HUES48 (cell line): ENCODE measurements at regions not wholly inside any gene's neighbourhood (a gene's known extent, or its start where the extent isn't known, plus 50 kb on each side); places are given as distances from the start of the nearest gene placed in this dataset.

ENCODE experiments used
- H3K27ac ChIP-seq: one replicate; pipeline ENCODE4 v1.7.0; 2013; ENCODE audit warnings: low read depth, low read length, inconsistent platforms
- H3K27me3 ChIP-seq: 2 replicates; pipeline ENCODE4 v1.6.1; 2013; ENCODE audit warnings: mild to moderate bottlenecking, low read length; ENCODE audit not compliant: control insufficient read depth, insufficient read depth
- H3K36me3 ChIP-seq: 2 replicates; pipeline ENCODE4 v1.6.1; 2013; ENCODE audit warnings: low read length; ENCODE audit not compliant: control insufficient read depth, insufficient read depth
- H3K4me1 ChIP-seq: 2 replicates; pipeline ENCODE4 v1.6.1; 2013; ENCODE audit warnings: mild to moderate bottlenecking, low read length; ENCODE audit not compliant: control insufficient read depth, insufficient read depth
- H3K4me3 ChIP-seq: 2 replicates; pipeline ENCODE4 v1.5.1; 2013; ENCODE audit warnings: mild to moderate bottlenecking, low read depth, low read length
- H3K9ac ChIP-seq: 2 replicates; pipeline ENCODE4 v1.6.1; 2013; ENCODE audit warnings: mild to moderate bottlenecking, low read depth, low read length, moderate library complexity
- H3K9me3 ChIP-seq: 2 replicates; pipeline ENCODE4 v1.6.1; 2013; ENCODE audit warnings: low read length; ENCODE audit not compliant: control insufficient read depth, insufficient read depth

DNA sequence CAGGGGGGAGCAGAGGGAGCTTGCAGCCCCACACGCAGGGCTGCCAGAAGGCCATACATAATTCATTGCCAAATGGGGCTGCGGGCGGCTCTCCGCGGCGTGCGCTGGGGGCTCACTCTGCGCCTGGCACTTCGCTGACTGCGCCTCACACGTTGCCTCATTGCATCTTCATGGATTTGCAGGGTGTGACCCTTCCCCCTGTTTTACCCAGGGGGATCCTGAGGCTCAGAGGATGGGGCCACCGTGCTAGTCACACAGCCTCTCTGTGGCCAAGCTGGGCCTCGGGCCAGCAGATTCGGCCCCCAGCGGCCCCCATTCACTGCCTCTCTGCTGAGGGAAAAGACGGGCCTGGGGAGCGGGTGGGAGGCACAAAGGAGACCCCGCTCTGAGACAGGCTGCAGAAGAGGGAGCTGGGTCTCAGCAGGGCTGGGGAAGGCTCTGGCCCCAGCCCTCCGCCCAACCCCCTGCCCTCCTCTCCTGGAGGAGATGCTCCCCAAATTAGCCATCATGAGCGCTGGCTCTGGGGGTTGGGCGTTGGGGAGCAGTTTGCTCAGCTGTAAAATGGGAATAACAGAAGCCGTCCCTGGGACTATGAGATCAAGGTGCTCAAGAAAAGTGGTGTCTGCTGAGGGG, 115.5 kb downstream of the C9orf50 start:
- no peak overlapping the region for H3K27ac ChIP-seq
- H3K36me3 ChIP-seq = no peaks in the 10 kb centered on the region
- no peaks in the 10 kb centered on the region; the same call in 1 of the 2 replicates for H3K27me3 ChIP-seq
- H3K4me3 ChIP-seq = no peak overlapping the region
- H3K4me1 ChIP-seq = peaks cover 10% of the 10 kb centered on the region
- no peak overlapping the region for H3K9ac ChIP-seq
- H3K9me3 ChIP-seq = no peaks in the 10 kb centered on the region

GRCh38 chr9:129504404-129504803, 116.5 kb downstream of the C9orf50 start:
- H3K36me3 ChIP-seq = no peaks in the 10 kb centered on the region
- no peaks in the 10 kb centered on the region for H3K9me3 ChIP-seq
- no peak overlapping the region for H3K9ac ChIP-seq
- H3K27ac ChIP-seq = no peak overlapping the region
- H3K4me3 ChIP-seq = no peak overlapping the region
- H3K27me3 ChIP-seq = no peaks in the 10 kb centered on the region; the same call in 1 of the 2 replicates
- peaks cover 18% of the 10 kb centered on the region for H3K4me1 ChIP-seq

GRCh38 chr9:129501771-129502319, 119.1 kb downstream of the C9orf50 start:
- H3K4me3 ChIP-seq = no peak overlapping the region
- no peaks in the 10 kb centered on the region for H3K9me3 ChIP-seq
- peaks cover 19% of the 10 kb centered on the region for H3K4me1 ChIP-seq
- no peak overlapping the region for H3K27ac ChIP-seq
- H3K9ac ChIP-seq = no peak overlapping the region
- no peaks in the 10 kb centered on the region for H3K36me3 ChIP-seq
- peaks cover 6% of the 10 kb centered on the region for H3K27me3 ChIP-seq

- H3K9me3 ChIP-seq = no peaks in the 10 kb centered on the region
- peaks cover 21% of the 10 kb centered on the region for H3K4me1 ChIP-seq
- H3K4me3 ChIP-seq = no peak overlapping the region
- H3K27me3 ChIP-seq = peaks cover 6% of the 10 kb centered on the region
- H3K9ac ChIP-seq = no peak overlapping the region
- H3K36me3 ChIP-seq = no peaks in the 10 kb centered on the region
- peak overlapping the region; percentile 88 for H3K27ac ChIP-seq
Measured at GRCh38 chr9:129500863-129501770, 119.8 kb downstream of the C9orf50 start.

DNA sequence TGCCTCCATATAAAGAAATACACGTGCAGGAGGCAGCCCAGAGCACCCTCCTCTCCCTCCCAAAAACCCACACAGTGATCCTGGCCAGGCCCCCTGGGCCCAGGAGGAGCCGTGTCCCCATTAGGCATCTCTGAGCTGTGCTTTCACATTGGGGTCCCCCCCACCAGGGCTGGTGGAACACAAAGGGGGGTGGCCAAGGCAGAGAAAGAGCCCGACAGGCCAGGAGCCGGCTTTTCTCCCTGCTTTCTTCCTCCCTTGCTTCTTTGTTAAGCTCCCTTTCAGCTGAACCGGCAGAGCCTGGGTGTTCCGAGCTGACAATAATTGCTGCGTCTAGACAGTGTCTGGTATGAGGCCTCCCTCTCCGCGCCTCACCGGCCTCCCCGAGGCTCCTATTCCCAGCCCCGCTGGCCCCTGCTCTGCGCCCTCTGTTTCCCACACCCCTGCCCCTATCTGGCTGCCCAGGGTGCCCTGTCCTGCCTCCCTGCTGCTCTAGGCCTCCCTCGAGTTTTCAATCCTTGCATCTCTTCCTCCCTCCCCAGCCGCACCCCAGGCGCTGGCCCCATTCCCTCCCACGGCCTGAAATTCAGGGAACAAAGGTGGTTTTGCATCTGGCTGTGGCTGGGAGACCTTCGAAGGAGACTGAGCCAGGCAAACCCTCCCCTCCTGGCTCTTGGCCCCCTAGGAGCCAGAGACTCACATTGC, 120.6 kb downstream of the C9orf50 start:
- H3K4me1 ChIP-seq = peaks cover 25% of the 10 kb centered on the region
- peaks cover 9% of the 10 kb centered on the region for H3K27me3 ChIP-seq
- H3K9ac ChIP-seq = no peak overlapping the region; the same call in 1 of the 2 replicates
- H3K36me3 ChIP-seq = no peaks in the 10 kb centered on the region
- no peaks in the 10 kb centered on the region for H3K9me3 ChIP-seq
- peak overlapping the region; percentile 88 for H3K27ac ChIP-seq
- no peak overlapping the region for H3K4me3 ChIP-seq

- Histone ChIP-seq H3K9me3 (no peaks in the 10 kb centered on the region), H3K4me3 (no peak overlapping the region), H3K27ac (no peak overlapping the region), H3K4me1 (peaks cover 30% of the 10 kb centered on the region), H3K36me3 (no peaks in the 10 kb centered on the region), H3K9ac (no peak overlapping the region), H3K27me3 (peaks cover 14% of the 10 kb centered on the region)
Measured at GRCh38 chr9:129498451-129499384, 122.2 kb downstream of the C9orf50 start.

- H3K36me3 ChIP-seq = no peaks in the 10 kb centered on the region
- peaks cover 22% of the 10 kb centered on the region for H3K27me3 ChIP-seq
- no peak overlapping the region for H3K4me3 ChIP-seq
- H3K27ac ChIP-seq = peak overlapping the region; percentile 96
- no peaks in the 10 kb centered on the region for H3K9me3 ChIP-seq
- H3K4me1 ChIP-seq = peaks cover 34% of the 10 kb centered on the region
- no peak overlapping the region for H3K9ac ChIP-seq
Measured at GRCh38 chr9:129497813-129498450, 123.0 kb downstream of the C9orf50 start.

- Histone ChIP-seq H3K4me3 (peak overlapping the region; percentile 61), H3K4me1 (peaks cover 34% of the 10 kb centered on the region), H3K27ac (peak overlapping the region; percentile 96), H3K9ac (no peak overlapping the region), H3K9me3 (no peaks in the 10 kb centered on the region), H3K27me3 (peaks cover 22% of the 10 kb centered on the region), H3K36me3 (no peaks in the 10 kb centered on the region)
Measured at GRCh38 chr9:129497005-129497812, 123.7 kb downstream of the C9orf50 start.

GRCh38 chr9:129496473-129497004, 124.4 kb downstream of the C9orf50 start:
- H3K9me3 ChIP-seq = no peaks in the 10 kb centered on the region
- H3K4me1 ChIP-seq = peaks cover 36% of the 10 kb centered on the region
- H3K27me3 ChIP-seq = peaks cover 22% of the 10 kb centered on the region
- no peaks in the 10 kb centered on the region for H3K36me3 ChIP-seq
- H3K9ac ChIP-seq = peak overlapping the region; percentile 52
- peak overlapping the region; percentile 96 for H3K27ac ChIP-seq
- H3K4me3 ChIP-seq = peak overlapping the region; percentile 61
